HL-60 (cell line): ENCODE measurements at regions not wholly inside any gene's neighbourhood (a gene's known extent, or its start where the extent isn't known, plus 50 kb on each side); places are given as distances from the start of the nearest gene placed in this dataset.

ENCODE experiments used
- DNase-seq, 2 experiments: peaks; one replicate each; pipeline ENCODE4 v3.0.0-alpha.2; 2010 to 2020; ENCODE audit warnings: low read depth in 1 of 2, low spot score in 1 of 2
- H3K27ac ChIP-seq: fragments of 250-450 bp; sonication (Bioruptor Pico); replicated peaks from 2 replicates; pipeline ENCODE4 v1.5.1; 2020; ENCODE audit warnings: mild to moderate bottlenecking, moderate library complexity
- H3K27me3 ChIP-seq: fragments of 250-450 bp; sonication (Bioruptor Pico); 2 replicates; pipeline ENCODE4 v1.5.1; 2021; ENCODE audit warnings: mild to moderate bottlenecking, moderate library complexity; ENCODE audit not compliant: insufficient read depth, poor library complexity, severe bottlenecking
- H3K4me3 ChIP-seq: replicated peaks from 2 replicates; pipeline ENCODE4 v1.5.1; 2011; ENCODE audit warnings: mild to moderate bottlenecking, control low read depth, low read length; ENCODE audit not compliant: insufficient read depth
- CTCF ChIP-seq: IDR thresholded peaks from one replicate; pipeline ENCODE4 v1.5.1; 2011; ENCODE audit warnings: low read length, control low read depth, inconsistent platforms; ENCODE audit not compliant: insufficient read depth
- GABPA ChIP-seq: IDR thresholded peaks from 2 replicates; pipeline ENCODE4 v1.6.1; 2012; ENCODE audit warnings: low read depth
- POLR2AphosphoS5 ChIP-seq: IDR thresholded peaks from 2 replicates; pipeline ENCODE4 v1.6.1; 2012; ENCODE audit warnings: low read depth
- REST ChIP-seq: IDR thresholded peaks from 2 replicates; pipeline ENCODE4 v1.6.1; 2012; ENCODE audit warnings: low read depth; ENCODE audit not compliant: insufficient replicate concordance
- SPI1 ChIP-seq: IDR thresholded peaks from 2 replicates; pipeline ENCODE4 v1.6.1; 2012; ENCODE audit warnings: low read depth, mild to moderate bottlenecking, borderline replicate concordance

GRCh38 chr18:40607542-40608148, 1347.4 kb upstream of the PIK3C3 start:
- no peak for DNase-seq

GRCh38 chr18:40606996-40607395, 1348.0 kb upstream of the PIK3C3 start:
- TF ChIP-seq GABPA (no peak), CTCF (no peak), REST (no peak), POLR2AphosphoS5 (no peak), SPI1 (no peak)
- no peak for DNase-seq
- Histone ChIP-seq H3K27ac (no peak overlapping the region), H3K4me3 (no peak overlapping the region), H3K27me3 (no peaks in the 10 kb centered on the region)

More at GRCh38 chr18:40607542-40608148, 1347.4 kb upstream of the PIK3C3 start:
- H3K27ac ChIP-seq, result no peak overlapping the region
- TF ChIP-seq SPI1, result no peak
- no peak for TF ChIP-seq POLR2AphosphoS5
- no peak for TF ChIP-seq GABPA
- TF ChIP-seq CTCF, result no peak
- no peak for TF ChIP-seq REST
- H3K27me3 ChIP-seq, result no peaks in the 10 kb centered on the region
- H3K4me3 ChIP-seq, result no peak overlapping the region

GRCh38 chr18:40583671-40584070, 1371.4 kb upstream of the PIK3C3 start:
- H3K27me3 ChIP-seq, result no peaks in the 10 kb centered on the region
- no peak overlapping the region for H3K4me3 ChIP-seq
- no peak for TF ChIP-seq REST
- TF ChIP-seq POLR2AphosphoS5, result no peak
- TF ChIP-seq GABPA, result no peak
- no peak for TF ChIP-seq SPI1
- no peak for TF ChIP-seq CTCF
- no peak for DNase-seq
- H3K27ac ChIP-seq, result no peak overlapping the region
